ENCODE measurements at regions not wholly inside any gene's neighbourhood (a gene's known extent, or its start where the extent isn't known, plus 50 kb on each side); places are given as distances from the start of the nearest gene placed in this dataset.
"Not testable (repeated sequence)": the region's sequence is repeated elsewhere in the genome, so short reads cannot be mapped to it uniquely, and the experiment has no call there.

GRCh38 chr13:64077132-64077835 lies 2661.6 kb upstream of the PCDH20 start:
- not testable (repeated sequence) for TF ChIP-seq CTCF (IDR thresholded peaks at IDR 0.05; ENCODE audit: low read depth, low read length, missing input control); TAF1 (conservative IDR thresholded peaks at IDR 0.05); REST (IDR thresholded peaks at IDR 0.05); FOXA1 (IDR thresholded peaks at IDR 0.05); YY1 (IDR thresholded peaks at IDR 0.05); GABPA (IDR thresholded peaks at IDR 0.05 in 1 of 2, conservative IDR thresholded peaks at IDR 0.05 in 1 of 2); EGR1 (IDR thresholded peaks at IDR 0.05; ENCODE audit: low read depth in 2 of 2); JUND (IDR thresholded peaks at IDR 0.05); ATF3 (IDR thresholded peaks at IDR 0.05); ZBTB33 (IDR thresholded peaks at IDR 0.05); RAD21 (IDR thresholded peaks at IDR 0.05); FOXA2 (IDR thresholded peaks at IDR 0.05); MAX (IDR thresholded peaks at IDR 0.05)

Measured in liver (tissue), 3 donors.